ENCODE measurements at regions not wholly inside any gene's neighbourhood (a gene's known extent, or its start where the extent isn't known, plus 50 kb on each side); places are given as distances from the start of the nearest gene placed in this dataset.

- Histone ChIP-seq H3K9me2 (replicated peaks; ENCODE audit: low read length) (no peaks in the 10 kb centered on the region), H3K27ac (ENCODE audit: low read length) (no peak overlapping the region), H2AFZ (ENCODE audit: low read length) (no peak overlapping the region), H3K4me1 (ENCODE audit: insufficient read depth, low read length) (no peaks in the 10 kb centered on the region), H3K27me3 (ENCODE audit: low read length) (no peaks in the 10 kb centered on the region), H3F3A (ENCODE audit: low read length, unreplicated experiment) (no peaks in the 10 kb centered on the region), H4K20me1 (ENCODE audit: low read length) (no peaks in the 10 kb centered on the region), H3K9me3 (ENCODE audit: low read length) (no peaks in the 10 kb centered on the region), H3K9ac (ENCODE audit: low read length) (no peak overlapping the region), H3K4me2 (ENCODE audit: low read length) (no peak overlapping the region), H3K36me3 (ENCODE audit: low read depth, low read length) (no peaks in the 10 kb centered on the region), H3K79me2 (ENCODE audit: low read length) (no peaks in the 10 kb centered on the region), H3K4me3 (ENCODE audit: low read length) (no peak overlapping the region)
- TF ChIP-seq EZH2 (IDR thresholded peaks at IDR 0.05; ENCODE audit: low read length, unreplicated experiment) (no peak), CTCF (conservative IDR thresholded peaks at IDR 0.05; ENCODE audit: low read depth, low read length) (no peak), EZH2phosphoT487 (IDR thresholded peaks at IDR 0.05; ENCODE audit: borderline replicate concordance, low read length) (no peak)
- CTCF ChIA-PET = no interaction called here
- POLR2A ChIA-PET (ENCODE audit: unreplicated experiment) = no interaction called here
- no peak for DNase-seq
- intact Hi-C loops (cut with micrococcal nuclease) = no loop called here
- no TSS peak for BruUV-seq (replicated peaks)
- no peak for ATAC-seq
Measured at GRCh38 chr11:15780837-15781236, 575.5 kb downstream of the SOX6 start.

- H4K20me1 ChIP-seq (ENCODE audit: low read length) = no peaks in the 10 kb centered on the region
- H3K79me2 ChIP-seq (ENCODE audit: low read length) = no peaks in the 10 kb centered on the region
- no peaks in the 10 kb centered on the region for H3F3A ChIP-seq (ENCODE audit: low read length, unreplicated experiment)
- H3K9ac ChIP-seq (ENCODE audit: low read length) = no peak overlapping the region
- ChIA-PET POLR2A (ENCODE audit: unreplicated experiment) (no interaction called here), CTCF (no interaction called here)
- no peaks in the 10 kb centered on the region for H3K27me3 ChIP-seq (ENCODE audit: low read length)
- H3K4me2 ChIP-seq (ENCODE audit: low read length) = no peak overlapping the region
- no peak for TF ChIP-seq CTCF (conservative IDR thresholded peaks at IDR 0.05; ENCODE audit: low read depth, low read length)
- TF ChIP-seq EZH2phosphoT487 (IDR thresholded peaks at IDR 0.05; ENCODE audit: borderline replicate concordance, low read length) = no peak
- TF ChIP-seq EZH2 (IDR thresholded peaks at IDR 0.05; ENCODE audit: low read length, unreplicated experiment) = no peak
- ATAC-seq = no peak
- BruUV-seq (replicated peaks) = no TSS peak
- no peaks in the 10 kb centered on the region for H3K9me3 ChIP-seq (ENCODE audit: low read length)
- H3K4me3 ChIP-seq (ENCODE audit: low read length) = no peak overlapping the region
- no peak overlapping the region for H3K27ac ChIP-seq (ENCODE audit: low read length)
- no peaks in the 10 kb centered on the region for H3K4me1 ChIP-seq (ENCODE audit: insufficient read depth, low read length)
- DNase-seq = no peak
- intact Hi-C loops (cut with micrococcal nuclease) = no loop called here
- no peak overlapping the region for H2AFZ ChIP-seq (ENCODE audit: low read length)
- no peaks in the 10 kb centered on the region for H3K9me2 ChIP-seq (replicated peaks; ENCODE audit: low read length)
- H3K36me3 ChIP-seq (ENCODE audit: low read depth, low read length) = no peaks in the 10 kb centered on the region
Measured at GRCh38 chr11:15783619-15784018, 572.7 kb downstream of the SOX6 start.

GRCh38 chr11:15793043-15793996 lies 563.0 kb downstream of the SOX6 start:
- Histone ChIP-seq H3K79me2 (ENCODE audit: low read length) (no peaks in the 10 kb centered on the region), H2AFZ (ENCODE audit: low read length) (no peak overlapping the region), H3K27me3 (ENCODE audit: low read length) (no peaks in the 10 kb centered on the region), H4K20me1 (ENCODE audit: low read length) (no peaks in the 10 kb centered on the region), H3K27ac (ENCODE audit: low read length) (no peak overlapping the region), H3K9me2 (replicated peaks; ENCODE audit: low read length) (no peaks in the 10 kb centered on the region), H3K4me1 (ENCODE audit: insufficient read depth, low read length) (no peaks in the 10 kb centered on the region), H3K4me3 (ENCODE audit: low read length) (no peak overlapping the region), H3K9ac (ENCODE audit: low read length) (no peak overlapping the region), H3K9me3 (ENCODE audit: low read length) (peaks cover 5% of the 10 kb centered on the region; the same call in 1 of the 2 replicates), H3K36me3 (ENCODE audit: low read depth, low read length) (no peaks in the 10 kb centered on the region), H3K4me2 (ENCODE audit: low read length) (no peak overlapping the region), H3F3A (ENCODE audit: low read length, unreplicated experiment) (no peaks in the 10 kb centered on the region)
- intact Hi-C loops (cut with micrococcal nuclease) = no loop called here
- no peak for TF ChIP-seq EZH2phosphoT487 (IDR thresholded peaks at IDR 0.05; ENCODE audit: borderline replicate concordance, low read length)
- TF ChIP-seq EZH2 (IDR thresholded peaks at IDR 0.05; ENCODE audit: low read length, unreplicated experiment) = no peak
- TF ChIP-seq CTCF (conservative IDR thresholded peaks at IDR 0.05; ENCODE audit: low read depth, low read length) = no peak
- BruUV-seq (replicated peaks) = no TSS peak
- POLR2A ChIA-PET (ENCODE audit: unreplicated experiment) = no interaction called here
- CTCF ChIA-PET = no interaction called here
- ATAC-seq (no peak), DNase-seq (peak; percentile 3)
